ENCODE measurements at regions not wholly inside any gene's neighbourhood (a gene's known extent, or its start where the extent isn't known, plus 50 kb on each side); places are given as distances from the start of the nearest gene placed in this dataset.

GRCh38 chr5:164094291-164094690 lies 588.9 kb downstream of the MAT2B start:
- H3K4me1 ChIP-seq = no peaks in the 10 kb centered on the region
- H3K27ac ChIP-seq = no peak overlapping the region
- no peaks in the 10 kb centered on the region for H3K36me3 ChIP-seq
- TF ChIP-seq POLR2A (IDR thresholded peaks at IDR 0.05) = no peak
- TF ChIP-seq CTCF (IDR thresholded peaks at IDR 0.05 in 8 of 11, conservative IDR thresholded peaks at IDR 0.05 in 3 of 11) = no peak
- WGBS, 5 donors = 20 to 27% (median 24%) methylated on average over 3 of the region's 3 CpGs
- H3K27me3 ChIP-seq (replicated peaks in 1 of 7) = no peaks in the 10 kb centered on the region
- no peak overlapping the region for H3K4me3 ChIP-seq
- intact Hi-C loops (cut with DNase I; ENCODE audit: low total_unique reads) = no loop called here
- peaks cover 0 to 3% (median 0%) of the 10 kb centered on the region in 8 donors for H3K9me3 ChIP-seq
- DNase-seq = no peak

- Histone ChIP-seq H3K27me3 (replicated peaks in 1 of 7) (no peaks in the 10 kb centered on the region), H3K27ac (no peak overlapping the region), H3K9me3 (no peaks in the 10 kb centered on the region), H3K36me3 (no peaks in the 10 kb centered on the region), H3K4me3 (no peak overlapping the region), H3K4me1 (no peaks in the 10 kb centered on the region)
- 63 to 87% (median 76%) methylated on average over 4 of the region's 4 CpGs for WGBS, 5 donors
- DNase-seq = no peak
- TF ChIP-seq POLR2AphosphoS5 (IDR thresholded peaks at IDR 0.05) (no peak), POLR2A (IDR thresholded peaks at IDR 0.05) (no peak), CTCF (IDR thresholded peaks at IDR 0.05 in 8 of 11, conservative IDR thresholded peaks at IDR 0.05 in 3 of 11) (no peak)
- intact Hi-C loops (cut with DNase I; ENCODE audit: low total_unique reads) = no loop called here
Observed at GRCh38 chr5:164097749-164098148, 592.3 kb downstream of the MAT2B start.

- Histone ChIP-seq H3K27me3 (replicated peaks in 1 of 7) (no peaks in the 10 kb centered on the region), H3K9me3 (no peaks in the 10 kb centered on the region), H3K4me3 (no peak overlapping the region), H3K4me1 (no peaks in the 10 kb centered on the region), H3K27ac (no peak overlapping the region), H3K36me3 (no peaks in the 10 kb centered on the region)
- no peak for DNase-seq
- intact Hi-C loops (cut with DNase I; ENCODE audit: low total_unique reads) = no loop called here
- 73 to 88% (median 83%) methylated on average over 1 of the region's 1 CpG for WGBS, 5 donors
- TF ChIP-seq CTCF (IDR thresholded peaks at IDR 0.05 in 8 of 11, conservative IDR thresholded peaks at IDR 0.05 in 3 of 11) = no peak
- TF ChIP-seq POLR2AphosphoS5 (IDR thresholded peaks at IDR 0.05) = no peak
- TF ChIP-seq POLR2A (IDR thresholded peaks at IDR 0.05) = no peak
Observed at GRCh38 chr5:164098531-164098930, 593.1 kb downstream of the MAT2B start.

- no peak overlapping the region for H3K4me3 ChIP-seq
- no peaks in the 10 kb centered on the region for H3K36me3 ChIP-seq
- H3K9me3 ChIP-seq = peaks cover 0 to 1% (median 0%) of the 10 kb centered on the region in 8 donors
- 73 to 84% (median 77%) methylated on average over 6 of the region's 6 CpGs for WGBS, 5 donors
- H3K4me1 ChIP-seq = no peaks in the 10 kb centered on the region
- H3K27ac ChIP-seq = no peak overlapping the region
- intact Hi-C loops (cut with DNase I; ENCODE audit: low total_unique reads) = no loop called here
- no peak for DNase-seq
- TF ChIP-seq POLR2A (IDR thresholded peaks at IDR 0.05) = no peak
- TF ChIP-seq CTCF (IDR thresholded peaks at IDR 0.05 in 8 of 11, conservative IDR thresholded peaks at IDR 0.05 in 3 of 11) = no peak
- TF ChIP-seq POLR2AphosphoS5 (IDR thresholded peaks at IDR 0.05) = no peak
- H3K27me3 ChIP-seq (replicated peaks in 1 of 7) = no peaks in the 10 kb centered on the region
Observed at GRCh38 chr5:164098979-164099378, 593.6 kb downstream of the MAT2B start.
